ENCODE measurements at regions not wholly inside any gene's neighbourhood (a gene's known extent, or its start where the extent isn't known, plus 50 kb on each side); places are given as distances from the start of the nearest gene placed in this dataset.

GRCh38 chr2:2557475-2557874, 226.4 kb upstream of the MYT1L start:
- H3K36me3 Mint-ChIP-seq (ENCODE audit: insufficient read depth, unreplicated experiment): no peaks in the 10 kb centered on the region
- H3K4me1 Mint-ChIP-seq (ENCODE audit: insufficient read depth, unreplicated experiment): no peaks in the 10 kb centered on the region
- no TSS peak for BruUV-seq (replicated peaks)
- intact Hi-C loops (cut with micrococcal nuclease): no loop called here
- no peak for TF ChIP-seq CTCF (IDR thresholded peaks at IDR 0.05; ENCODE audit: unreplicated experiment)
- DNase-seq (ENCODE audit: unreplicated experiment): no peak
- no peak overlapping the region for H3K4me3 Mint-ChIP-seq (ENCODE audit: unreplicated experiment)
- peaks cover 15% of the 10 kb centered on the region for H3K9me3 Mint-ChIP-seq (ENCODE audit: unreplicated experiment)
- no peak overlapping the region for H3K27ac Mint-ChIP-seq (ENCODE audit: low read depth, unreplicated experiment)
- no peaks in the 10 kb centered on the region for H3K27me3 Mint-ChIP-seq (ENCODE audit: insufficient read depth, unreplicated experiment)
- ChIA-PET POLR2A (no interaction called here), CTCF (interaction anchor here (0.6 kb wide), 1 partner anchor 205 kb away, joined by 3 read pairs; no protein-coding TSS in a partner anchor)

GRCh38 chr2:2550856-2551255, 219.8 kb upstream of the MYT1L start:
- Mint-ChIP-seq H3K9me3 (ENCODE audit: unreplicated experiment) (peaks cover 36% of the 10 kb centered on the region), H3K36me3 (ENCODE audit: insufficient read depth, unreplicated experiment) (peaks cover 8% of the 10 kb centered on the region), H3K27me3 (ENCODE audit: insufficient read depth, unreplicated experiment) (no peaks in the 10 kb centered on the region), H3K4me3 (ENCODE audit: unreplicated experiment) (no peak overlapping the region), H3K4me1 (ENCODE audit: insufficient read depth, unreplicated experiment) (no peaks in the 10 kb centered on the region), H3K27ac (ENCODE audit: low read depth, unreplicated experiment) (no peak overlapping the region)
- ChIA-PET POLR2A (no interaction called here), CTCF (interaction anchor here (0.7 kb wide), 1 partner anchor 287 kb away, joined by 3 read pairs; no protein-coding TSS in a partner anchor)
- intact Hi-C loops (cut with micrococcal nuclease): no loop called here
- BruUV-seq (replicated peaks): no TSS peak
- DNase-seq (ENCODE audit: unreplicated experiment): no peak
- TF ChIP-seq CTCF (IDR thresholded peaks at IDR 0.05; ENCODE audit: unreplicated experiment): no peak

- POLR2A ChIA-PET: no interaction called here
- Mint-ChIP-seq H3K27me3 (ENCODE audit: insufficient read depth, unreplicated experiment) (no peaks in the 10 kb centered on the region), H3K27ac (ENCODE audit: low read depth, unreplicated experiment) (no peak overlapping the region), H3K4me3 (ENCODE audit: unreplicated experiment) (no peak overlapping the region), H3K9me3 (ENCODE audit: unreplicated experiment) (peaks cover 35% of the 10 kb centered on the region), H3K4me1 (ENCODE audit: insufficient read depth, unreplicated experiment) (no peaks in the 10 kb centered on the region), H3K36me3 (ENCODE audit: insufficient read depth, unreplicated experiment) (peaks cover 8% of the 10 kb centered on the region)
- no peak for TF ChIP-seq CTCF (IDR thresholded peaks at IDR 0.05; ENCODE audit: unreplicated experiment)
- intact Hi-C loops (cut with micrococcal nuclease): no loop called here
- no peak for DNase-seq (ENCODE audit: unreplicated experiment)
- no TSS peak for BruUV-seq (replicated peaks)
- CTCF ChIA-PET: no interaction called here
Measured at GRCh38 chr2:2547911-2548310, 216.8 kb upstream of the MYT1L start.

GRCh38 chr2:2547451-2547850, 216.4 kb upstream of the MYT1L start:
- DNase-seq (ENCODE audit: unreplicated experiment): no peak
- H3K27ac Mint-ChIP-seq (ENCODE audit: low read depth, unreplicated experiment): no peak overlapping the region
- H3K4me3 Mint-ChIP-seq (ENCODE audit: unreplicated experiment): no peak overlapping the region
- ChIA-PET CTCF (no interaction called here), POLR2A (no interaction called here)
- intact Hi-C loops (cut with micrococcal nuclease): no loop called here
- H3K27me3 Mint-ChIP-seq (ENCODE audit: insufficient read depth, unreplicated experiment): no peaks in the 10 kb centered on the region
- H3K4me1 Mint-ChIP-seq (ENCODE audit: insufficient read depth, unreplicated experiment): no peaks in the 10 kb centered on the region
- H3K9me3 Mint-ChIP-seq (ENCODE audit: unreplicated experiment): peaks cover 31% of the 10 kb centered on the region
- no peak for TF ChIP-seq CTCF (IDR thresholded peaks at IDR 0.05; ENCODE audit: unreplicated experiment)
- no TSS peak for BruUV-seq (replicated peaks)
- H3K36me3 Mint-ChIP-seq (ENCODE audit: insufficient read depth, unreplicated experiment): peaks cover 8% of the 10 kb centered on the region

Measured in MCF 10A (cell line).